ENCODE measurements at regions not wholly inside any gene's neighbourhood (a gene's known extent, or its start where the extent isn't known, plus 50 kb on each side); places are given as distances from the start of the nearest gene placed in this dataset.

DNA sequence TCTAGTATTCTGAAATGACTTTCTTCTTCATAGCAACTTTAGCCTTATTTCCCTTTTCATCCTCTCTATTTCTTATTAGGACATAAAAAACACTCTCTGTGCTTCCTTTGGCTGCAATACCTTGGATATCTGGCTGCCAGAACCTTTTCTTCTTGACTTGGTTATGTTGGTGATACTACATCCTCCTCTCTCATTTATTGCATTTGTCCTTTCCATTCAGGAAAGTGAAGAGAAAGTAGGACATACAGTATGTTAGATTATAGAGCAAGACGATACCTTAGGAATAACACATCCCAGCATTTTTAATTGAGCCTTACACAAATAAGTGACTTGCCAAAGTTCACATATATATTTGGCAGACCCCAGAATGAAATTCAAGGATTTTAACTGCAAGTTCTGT is 210.1 kb upstream of the PPP1R3A start:
- TF ChIP-seq, protein P1, sequence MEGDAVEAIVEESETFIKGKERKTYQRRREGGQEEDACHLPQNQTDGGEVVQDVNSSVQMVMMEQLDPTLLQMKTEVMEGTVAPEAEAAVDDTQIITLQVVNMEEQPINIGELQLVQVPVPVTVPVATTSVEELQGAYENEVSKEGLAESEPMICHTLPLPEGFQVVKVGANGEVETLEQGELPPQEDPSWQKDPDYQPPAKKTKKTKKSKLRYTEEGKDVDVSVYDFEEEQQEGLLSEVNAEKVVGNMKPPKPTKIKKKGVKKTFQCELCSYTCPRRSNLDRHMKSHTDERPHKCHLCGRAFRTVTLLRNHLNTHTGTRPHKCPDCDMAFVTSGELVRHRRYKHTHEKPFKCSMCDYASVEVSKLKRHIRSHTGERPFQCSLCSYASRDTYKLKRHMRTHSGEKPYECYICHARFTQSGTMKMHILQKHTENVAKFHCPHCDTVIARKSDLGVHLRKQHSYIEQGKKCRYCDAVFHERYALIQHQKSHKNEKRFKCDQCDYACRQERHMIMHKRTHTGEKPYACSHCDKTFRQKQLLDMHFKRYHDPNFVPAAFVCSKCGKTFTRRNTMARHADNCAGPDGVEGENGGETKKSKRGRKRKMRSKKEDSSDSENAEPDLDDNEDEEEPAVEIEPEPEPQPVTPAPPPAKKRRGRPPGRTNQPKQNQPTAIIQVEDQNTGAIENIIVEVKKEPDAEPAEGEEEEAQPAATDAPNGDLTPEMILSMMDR (IDR thresholded peaks at IDR 0.05) = no peak
- no peak for TF ChIP-seq POLR2A (IDR thresholded peaks at IDR 0.05)

Measured in adrenal gland (tissue), 5 donors.